GM19397 (cell line): ENCODE measurements at regions not wholly inside any gene's neighbourhood (a gene's known extent, or its start where the extent isn't known, plus 50 kb on each side); places are given as distances from the start of the nearest gene placed in this dataset.

Experiments used
- ATAC-seq: cut with Tn5 transposase; IDR thresholded peaks from one replicate; pipeline ENCODE4 v1.9.1; 2021; ENCODE audit warnings: mild to moderate bottlenecking, moderate library complexity; ENCODE audit not compliant: unreplicated experiment

DNA sequence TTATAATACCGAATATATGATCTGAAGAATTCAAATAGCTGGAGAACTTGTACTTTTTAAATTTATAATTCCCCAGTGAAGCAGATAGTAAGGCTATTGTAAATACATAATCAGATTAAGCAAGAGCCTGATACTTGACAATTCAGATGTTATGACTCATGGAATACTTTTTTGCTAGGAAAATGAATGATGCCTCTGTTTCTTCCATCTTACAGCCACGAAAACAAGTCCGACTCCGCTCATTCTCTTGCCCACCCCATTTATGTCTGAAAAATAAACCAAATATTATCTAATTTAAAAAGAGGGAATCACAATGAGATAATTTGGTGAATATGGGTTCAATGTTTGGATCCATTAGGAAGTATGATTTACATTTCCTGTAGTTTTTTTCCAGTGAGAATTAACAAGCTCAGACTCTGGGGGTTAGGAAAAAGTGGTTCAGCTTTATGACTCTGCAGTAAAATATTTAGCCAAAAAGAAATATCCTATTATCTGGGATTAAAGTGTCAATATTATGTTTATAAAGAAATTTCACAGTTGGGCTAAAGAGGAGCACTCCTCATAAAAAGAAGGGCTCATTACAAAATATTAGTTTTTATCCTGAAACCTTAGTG, 50.4 kb upstream of the DAB1 start:
- no peak for ATAC-seq
